Fibroblast of skin of left quadriceps (primary cell): ENCODE measurements at regions not wholly inside any gene's neighbourhood (a gene's known extent, or its start where the extent isn't known, plus 50 kb on each side); places are given as distances from the start of the nearest gene placed in this dataset.
A peak's percentile ranks its signal among the peaks of the same experiment; 100 is the strongest.

Source experiments
- DNase-seq, 2 experiments: peaks; one replicate each; pipeline ENCODE4 v3.0.0-alpha.2; 2013; ENCODE audit warnings: low read depth in 2 of 2

- no peak for DNase-seq
These were observed 164.3 kb downstream of the SETD4 start for GRCh38 chr21:35896060-35896459.

GRCh38 chr21:35895598-35895997 is 164.7 kb downstream of the SETD4 start:
- no peak for DNase-seq

GRCh38 chr21:35893156-35893555 is 167.2 kb downstream of the SETD4 start:
- DNase-seq = no peak

- no peak for DNase-seq
These were observed 173.4 kb downstream of the SETD4 start for GRCh38 chr21:35886887-35887286.

GRCh38 chr21:35885942-35886541 is 174.3 kb downstream of the SETD4 start:
- no peak for DNase-seq

GRCh38 chr21:35882791-35883240 is 177.5 kb downstream of the SETD4 start:
- peak; percentile 40 to 42 for DNase-seq

GRCh38 chr21:35873441-35873840 is 186.9 kb downstream of the SETD4 start:
- no peak for DNase-seq

- DNase-seq = no peak
These were observed 188.4 kb downstream of the SETD4 start for GRCh38 chr21:35871906-35872305.

- no peak for DNase-seq
These were observed 191.5 kb downstream of the SETD4 start for GRCh38 chr21:35868869-35869223.

GRCh38 chr21:35868005-35868868 is 192.1 kb downstream of the SETD4 start:
- DNase-seq = no peak

GRCh38 chr21:35864039-35864438 is 196.3 kb downstream of the SETD4 start:
- DNase-seq = no peak

- no peak for DNase-seq
These were observed 197.4 kb downstream of the SETD4 start for GRCh38 chr21:35862969-35863368.

GRCh38 chr21:35861661-35862060 is 198.7 kb downstream of the SETD4 start:
- DNase-seq = peak; percentile 29 to 32

- no peak for DNase-seq
These were observed 200.0 kb downstream of the SETD4 start for GRCh38 chr21:35860189-35860869.

GRCh38 chr21:35859677-35860076 is 200.6 kb downstream of the SETD4 start:
- no peak for DNase-seq

- DNase-seq = no peak
These were observed 203.2 kb downstream of the SETD4 start for GRCh38 chr21:35857095-35857494.

- peak; percentile 18 to 28 for DNase-seq
These were observed 204.8 kb downstream of the SETD4 start for GRCh38 chr21:35855484-35855883.

- no peak for DNase-seq
These were observed 206.0 kb downstream of the SETD4 start for GRCh38 chr21:35854281-35854680.

GRCh38 chr21:35853321-35854239 is 206.7 kb downstream of the SETD4 start:
- DNase-seq = no peak

GRCh38 chr21:35852820-35853219 is 207.5 kb downstream of the SETD4 start:
- no peak for DNase-seq

GRCh38 chr21:35850542-35851103 is 209.7 kb downstream of the SETD4 start:
- no peak for DNase-seq
